ENCODE measurements at regions not wholly inside any gene's neighbourhood (a gene's known extent, or its start where the extent isn't known, plus 50 kb on each side); places are given as distances from the start of the nearest gene placed in this dataset.
"Not testable (repeated sequence)": the region's sequence is repeated elsewhere in the genome, so short reads cannot be mapped to it uniquely, and the experiment has no call there.

DNA sequence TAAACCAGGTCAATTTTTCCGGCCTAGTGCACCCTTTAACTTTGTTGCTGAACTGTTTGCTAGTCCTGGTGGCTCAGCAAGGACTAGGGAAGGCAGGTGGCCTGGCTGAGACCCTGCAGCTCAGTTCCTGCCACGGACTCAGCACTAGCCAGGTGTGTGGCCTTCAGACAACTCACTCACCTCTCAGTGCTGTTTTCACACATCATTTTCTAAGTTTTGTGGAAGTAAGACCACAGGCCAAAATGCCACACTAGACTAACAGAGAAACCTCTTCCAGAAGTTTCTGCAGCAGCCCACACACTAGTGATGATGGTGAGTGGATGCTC is 65.9 kb upstream of the SLC1A4 start:
- ATAC-seq (no peak), DNase-seq (no peak)
- TF ChIP-seq CTCF (IDR thresholded peaks at IDR 0.05) = no peak
- H3K9me3 ChIP-seq = no peaks in the 10 kb centered on the region
- peaks cover under 1% of the 10 kb centered on the region for H3K4me1 ChIP-seq (ENCODE audit: low read depth)
- intact Hi-C loops (cut with DNase I, micrococcal nuclease) = no loop called here
- H3K36me3 ChIP-seq (ENCODE audit: low read depth) = no peaks in the 10 kb centered on the region
- H3K4me3 ChIP-seq = no peak overlapping the region

- intact Hi-C loops (cut with DNase I, micrococcal nuclease) = no loop called here
- ATAC-seq = no peak
- Histone ChIP-seq H3K36me3 (ENCODE audit: low read depth) (no peaks in the 10 kb centered on the region), H3K4me1 (ENCODE audit: low read depth) (no peaks in the 10 kb centered on the region), H3K9me3 (no peaks in the 10 kb centered on the region), H3K4me3 (no peak overlapping the region)
- no peak for TF ChIP-seq CTCF (IDR thresholded peaks at IDR 0.05)
- DNase-seq = no peak
Measured at GRCh38 chr2:64924170-64924934, 64.8 kb upstream of the SLC1A4 start.

DNA sequence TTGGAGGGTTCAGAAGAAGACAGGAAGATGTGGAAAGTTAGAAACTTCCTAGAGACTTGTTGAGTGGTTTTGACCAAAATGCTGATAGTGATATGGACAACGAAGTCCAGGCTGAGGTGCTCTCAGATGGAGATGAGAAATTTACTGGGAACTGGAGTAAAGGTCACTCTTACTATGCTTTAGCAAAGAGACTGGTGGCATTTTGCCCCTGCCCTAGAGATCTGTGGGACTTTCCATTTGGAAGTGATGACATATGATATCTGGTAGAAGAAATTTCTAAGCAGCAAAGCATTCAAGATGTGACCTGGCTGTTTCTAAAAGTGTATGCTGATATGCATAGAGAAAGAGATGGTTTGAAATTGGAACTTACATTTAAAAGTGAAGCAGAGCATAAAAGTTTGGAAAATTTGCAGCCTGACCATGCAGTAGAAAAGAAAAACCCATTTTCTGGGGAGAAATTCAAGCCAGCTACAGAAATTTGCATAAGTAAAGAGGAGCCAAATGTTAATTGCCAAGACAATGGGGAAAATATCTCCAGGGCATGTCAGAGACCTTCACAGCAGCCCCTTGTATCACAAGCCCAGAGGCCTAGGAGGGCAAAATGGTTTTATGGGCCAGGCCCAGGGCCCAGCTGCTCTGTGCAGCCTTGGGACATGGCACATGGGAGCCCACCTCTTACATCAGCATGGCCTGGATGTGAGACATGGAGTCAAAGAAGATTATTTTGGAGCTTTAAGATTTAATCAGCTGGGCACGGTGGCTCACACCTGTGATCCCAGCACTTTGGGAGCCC is 63.1 kb upstream of the SLC1A4 start:
- H3K9me3 ChIP-seq; intact Hi-C loops (cut with DNase I, micrococcal nuclease); H3K4me3 ChIP-seq; H3K4me1 ChIP-seq (ENCODE audit: low read depth); DNase-seq; H3K36me3 ChIP-seq (ENCODE audit: low read depth); ATAC-seq: not testable (repeated sequence)

- intact Hi-C loops (cut with DNase I, micrococcal nuclease) = no loop called here
- H3K9me3 ChIP-seq = no peaks in the 10 kb centered on the region
- no peak overlapping the region for H3K4me3 ChIP-seq
- TF ChIP-seq CTCF (IDR thresholded peaks at IDR 0.05) = no peak
- ATAC-seq = no peak
- H3K36me3 ChIP-seq (ENCODE audit: low read depth) = no peaks in the 10 kb centered on the region
- no peaks in the 10 kb centered on the region for H3K4me1 ChIP-seq (ENCODE audit: low read depth)
- no peak for DNase-seq
Measured at GRCh38 chr2:64928813-64929212, 60.4 kb upstream of the SLC1A4 start.

GRCh38 chr2:64929333-64929732 is 59.9 kb upstream of the SLC1A4 start:
- Histone ChIP-seq H3K36me3 (ENCODE audit: low read depth) (no peaks in the 10 kb centered on the region), H3K9me3 (no peaks in the 10 kb centered on the region), H3K4me3 (no peak overlapping the region), H3K4me1 (ENCODE audit: low read depth) (no peaks in the 10 kb centered on the region)
- intact Hi-C loops (cut with DNase I, micrococcal nuclease) = no loop called here
- DNase-seq = no peak
- no peak for TF ChIP-seq CTCF (IDR thresholded peaks at IDR 0.05)
- no peak for ATAC-seq

GRCh38 chr2:64930258-64930671 is 58.9 kb upstream of the SLC1A4 start:
- no peak for ATAC-seq
- H3K36me3 ChIP-seq (ENCODE audit: low read depth) = no peaks in the 10 kb centered on the region
- H3K9me3 ChIP-seq = no peaks in the 10 kb centered on the region
- no peak for TF ChIP-seq CTCF (IDR thresholded peaks at IDR 0.05)
- no peak for DNase-seq
- no peaks in the 10 kb centered on the region for H3K4me1 ChIP-seq (ENCODE audit: low read depth)
- H3K4me3 ChIP-seq = no peak overlapping the region
- intact Hi-C loops (cut with DNase I, micrococcal nuclease) = no loop called here

All from mucosa of descending colon (tissue), 3 donors.